Caco-2 (cell line): ENCODE measurements at regions not wholly inside any gene's neighbourhood (a gene's known extent, or its start where the extent isn't known, plus 50 kb on each side); places are given as distances from the start of the nearest gene placed in this dataset.
"Not testable (repeated sequence)": the region's sequence is repeated elsewhere in the genome, so short reads cannot be mapped to it uniquely, and the experiment has no call there.

Source experiments
- BruUV-seq: library from RNA; stranded (reverse); fragments of 400-500 nt; replicated peaks from 2 replicates; lab custom pipeline; 2021; lab: Mats Ljungman, UMichigan
- CTCF ChIA-PET: fragments of 300-600 bp; sonication (Branson Sonifier 250); formaldehyde crosslinking; loops from one replicate; lab custom pipeline; 2022; ENCODE audit warnings: antibody characterized with exemption; lab: Charles Lee
- POLR2A ChIA-PET: fragments of 300-600 bp; sonication (Branson Sonifier 250); formaldehyde crosslinking; loops from one replicate; lab custom pipeline; 2022; ENCODE audit warnings: antibody characterized with exemption; lab: Charles Lee
- DNase-seq, 2 experiments: peaks; one replicate each; pipeline versions ENCODE4 v3.0.0 to v3.0.0-alpha.2; 2020 to 2022
- H3K27me3 ChIP-seq: replicated peaks from 2 replicates; pipeline ENCODE4 v1.6.0; 2011; ENCODE audit warnings: low read length; ENCODE audit not compliant: control insufficient read depth, insufficient read depth
- H3K36me3 ChIP-seq: 2 replicates; pipeline ENCODE4 v1.5.1; 2011; ENCODE audit warnings: low read length; ENCODE audit not compliant: control insufficient read depth, insufficient read depth
- H3K4me1 ChIP-seq: fragments of 250-450 bp; sonication (Bioruptor Pico); 2 replicates; pipeline ENCODE4 v1.5.1; 2020; ENCODE audit warnings: mild to moderate bottlenecking
- H3K4me3 ChIP-seq: 2 replicates; pipeline ENCODE4 v1.5.1; 2011; ENCODE audit warnings: low read depth, mild to moderate bottlenecking, control low read depth, low read length
- H3K9me3 ChIP-seq: fragments of 250-450 bp; sonication (Bioruptor Pico); 2 replicates; pipeline ENCODE4 v1.5.1; 2020; ENCODE audit warnings: mild to moderate bottlenecking, moderate library complexity
- H3K27ac Mint-ChIP-seq: one replicate; pipeline ENCODE4 v1.8.0; 2022; ENCODE audit warnings: mixed read lengths; ENCODE audit not compliant: unreplicated experiment
- H3K27me3 Mint-ChIP-seq: one replicate; pipeline ENCODE4 v1.8.0; 2022; ENCODE audit warnings: mixed read lengths; ENCODE audit not compliant: insufficient read depth, unreplicated experiment
- H3K36me3 Mint-ChIP-seq: one replicate; pipeline ENCODE4 v1.8.0; 2022; ENCODE audit warnings: mild to moderate bottlenecking, mixed read lengths; ENCODE audit not compliant: insufficient read depth, unreplicated experiment
- H3K4me1 Mint-ChIP-seq: one replicate; pipeline ENCODE4 v1.8.0; 2022; ENCODE audit warnings: low read depth, mixed read lengths; ENCODE audit not compliant: unreplicated experiment
- H3K4me3 Mint-ChIP-seq: one replicate; pipeline ENCODE4 v1.8.0; 2022; ENCODE audit warnings: mild to moderate bottlenecking, moderate library complexity, mixed read lengths; ENCODE audit not compliant: unreplicated experiment
- H3K9me3 Mint-ChIP-seq: one replicate; pipeline ENCODE4 v1.8.0; 2022; ENCODE audit warnings: mixed read lengths; ENCODE audit not compliant: unreplicated experiment
- intact Hi-C: fragments of 100-400 bp; cut with micrococcal nuclease; formaldehyde crosslinking; loops from one replicate; pipeline ENCODE4 v1.10.0; 2022; ENCODE audit not compliant: unreplicated experiment
- TF ChIP-seq, protein P1 (sequence below), 2 experiments: fragments of 200-600 bp in 1 of 2; IDR thresholded peaks; 1 replicate in 1 of 2; 2 replicates in 1 of 2; pipeline versions ENCODE4 v1.5.1 to v1.8.0; 2011 to 2022; ENCODE audit warnings: antibody characterized with exemption in 1 of 2, control low read depth in 1 of 2, inconsistent platforms in 1 of 2, low read depth in 1 of 2, low read length in 1 of 2, mild to moderate bottlenecking in 1 of 2, moderate library complexity in 1 of 2; ENCODE audit not compliant: insufficient read depth in 1 of 2, severe bottlenecking in 1 of 2, unreplicated experiment in 1 of 2

DNA sequence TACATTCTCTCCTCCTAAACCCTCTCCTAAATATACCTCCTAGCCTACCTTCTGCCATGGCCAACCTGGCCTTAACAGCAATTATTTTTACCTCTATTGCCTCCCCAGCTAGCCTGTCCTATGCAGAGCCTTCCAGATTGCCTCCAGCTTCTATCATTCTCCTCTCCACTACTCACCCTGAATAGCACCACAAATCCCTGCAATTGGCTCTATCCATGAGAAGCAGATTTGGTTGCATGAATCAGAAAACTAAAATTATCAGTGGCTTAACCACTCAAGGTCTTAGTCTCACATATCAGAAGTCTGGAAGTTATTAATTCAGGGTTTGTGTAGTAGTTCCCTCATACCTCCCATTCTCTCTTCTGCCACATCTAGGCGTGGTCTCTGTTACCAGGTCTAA, 120.3 kb upstream of the CACUL1 start:
- H3K4me1 ChIP-seq = peaks cover 24% of the 10 kb centered on the region
- no peaks in the 10 kb centered on the region for H3K36me3 ChIP-seq
- H3K27me3 ChIP-seq = no peaks in the 10 kb centered on the region
- BruUV-seq = no TSS peak
- Mint-ChIP-seq H3K27me3 (peaks cover 3% of the 10 kb centered on the region), H3K9me3 (peaks cover 19% of the 10 kb centered on the region), H3K36me3 (no peaks in the 10 kb centered on the region), H3K4me3 (no peak overlapping the region), H3K27ac (no peak overlapping the region), H3K4me1 (peaks cover 27% of the 10 kb centered on the region)
- no peaks in the 10 kb centered on the region for H3K9me3 ChIP-seq
- ChIA-PET POLR2A (no interaction called here), CTCF (no interaction called here)
- intact Hi-C loops = no loop called here
- H3K4me3 ChIP-seq = no peak overlapping the region
- TF ChIP-seq, protein P1, sequence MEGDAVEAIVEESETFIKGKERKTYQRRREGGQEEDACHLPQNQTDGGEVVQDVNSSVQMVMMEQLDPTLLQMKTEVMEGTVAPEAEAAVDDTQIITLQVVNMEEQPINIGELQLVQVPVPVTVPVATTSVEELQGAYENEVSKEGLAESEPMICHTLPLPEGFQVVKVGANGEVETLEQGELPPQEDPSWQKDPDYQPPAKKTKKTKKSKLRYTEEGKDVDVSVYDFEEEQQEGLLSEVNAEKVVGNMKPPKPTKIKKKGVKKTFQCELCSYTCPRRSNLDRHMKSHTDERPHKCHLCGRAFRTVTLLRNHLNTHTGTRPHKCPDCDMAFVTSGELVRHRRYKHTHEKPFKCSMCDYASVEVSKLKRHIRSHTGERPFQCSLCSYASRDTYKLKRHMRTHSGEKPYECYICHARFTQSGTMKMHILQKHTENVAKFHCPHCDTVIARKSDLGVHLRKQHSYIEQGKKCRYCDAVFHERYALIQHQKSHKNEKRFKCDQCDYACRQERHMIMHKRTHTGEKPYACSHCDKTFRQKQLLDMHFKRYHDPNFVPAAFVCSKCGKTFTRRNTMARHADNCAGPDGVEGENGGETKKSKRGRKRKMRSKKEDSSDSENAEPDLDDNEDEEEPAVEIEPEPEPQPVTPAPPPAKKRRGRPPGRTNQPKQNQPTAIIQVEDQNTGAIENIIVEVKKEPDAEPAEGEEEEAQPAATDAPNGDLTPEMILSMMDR (IDR thresholded peaks at IDR 0.05; ENCODE audit: insufficient read depth in 1 of 2, low read depth in 1 of 2, low read length in 1 of 2, severe bottlenecking in 1 of 2, unreplicated experiment in 1 of 2) = no peak
- no peak for DNase-seq

DNA sequence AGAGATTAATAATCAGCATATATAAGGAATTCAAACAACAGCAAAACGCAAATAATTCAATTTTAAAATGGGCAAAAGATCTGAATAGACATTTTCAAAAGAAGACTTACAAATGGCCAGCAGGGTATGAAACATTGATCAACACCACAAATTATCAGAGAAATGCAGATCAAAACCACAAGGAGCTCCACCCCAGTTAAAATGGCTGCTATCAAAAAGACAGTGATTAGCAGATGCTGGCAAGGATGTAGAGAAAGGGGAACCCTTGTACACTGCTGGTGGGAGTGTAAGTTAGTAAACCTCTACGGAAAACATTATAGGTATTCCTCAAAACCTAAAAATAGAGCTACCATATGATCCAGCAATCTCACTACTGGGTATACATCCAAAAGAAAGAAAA, 128.0 kb upstream of the CACUL1 start:
- TF ChIP-seq, protein P1 (IDR thresholded peaks at IDR 0.05; ENCODE audit: insufficient read depth in 1 of 2, low read depth in 1 of 2, low read length in 1 of 2, severe bottlenecking in 1 of 2, unreplicated experiment in 1 of 2) = no peak
- ChIA-PET CTCF (no interaction called here), POLR2A (no interaction called here)
- intact Hi-C loops = no loop called here
- H3K36me3 ChIP-seq = no peaks in the 10 kb centered on the region
- Mint-ChIP-seq H3K9me3 (no peaks in the 10 kb centered on the region), H3K36me3 (no peaks in the 10 kb centered on the region), H3K27ac (no peak overlapping the region), H3K4me1 (no peaks in the 10 kb centered on the region), H3K27me3 (peaks cover 18% of the 10 kb centered on the region), H3K4me3 (no peak overlapping the region)
- no peak overlapping the region for H3K4me3 ChIP-seq
- DNase-seq = no peak
- H3K27me3 ChIP-seq = no peaks in the 10 kb centered on the region
- no TSS peak for BruUV-seq
- H3K4me1 ChIP-seq = no peaks in the 10 kb centered on the region
- H3K9me3 ChIP-seq = 0 out of 2 replicates have a peak, but pooled peaks cover 3% of the 10 kb centered on the region

DNA sequence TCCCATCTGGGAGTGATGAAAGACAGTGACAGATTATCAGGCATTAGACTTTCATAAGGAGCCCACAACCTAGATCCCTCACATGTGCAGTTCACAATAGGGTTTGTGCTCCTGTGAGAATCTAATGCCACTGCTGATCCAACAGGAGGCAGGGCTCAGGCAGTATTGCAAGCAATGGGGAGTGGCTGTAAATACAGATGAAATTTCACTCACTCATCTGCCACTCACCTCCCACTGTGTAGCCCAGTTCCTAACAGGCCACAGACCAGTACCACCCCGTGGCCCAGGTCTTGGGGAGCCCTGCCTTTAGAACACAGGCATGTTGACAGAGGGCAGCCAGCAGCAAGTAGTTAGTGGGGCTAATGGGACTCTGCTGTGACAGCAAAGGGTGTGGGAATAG, 137.3 kb upstream of the NANOS1 start:
- ChIA-PET POLR2A (no interaction called here), CTCF (no interaction called here)
- Mint-ChIP-seq H3K4me3 (no peak overlapping the region), H3K4me1 (no peaks in the 10 kb centered on the region), H3K27me3 (peaks cover 8% of the 10 kb centered on the region), H3K9me3 (peaks cover 12% of the 10 kb centered on the region), H3K27ac (no peak overlapping the region), H3K36me3 (no peaks in the 10 kb centered on the region)
- H3K4me1 ChIP-seq = no peaks in the 10 kb centered on the region
- TF ChIP-seq, protein P1 (IDR thresholded peaks at IDR 0.05; ENCODE audit: insufficient read depth in 1 of 2, low read depth in 1 of 2, low read length in 1 of 2, severe bottlenecking in 1 of 2, unreplicated experiment in 1 of 2) = no peak
- no peak for DNase-seq
- BruUV-seq = no TSS peak
- no peaks in the 10 kb centered on the region for H3K27me3 ChIP-seq
- intact Hi-C loops = no loop called here
- no peak overlapping the region for H3K4me3 ChIP-seq
- H3K9me3 ChIP-seq = no peaks in the 10 kb centered on the region
- no peaks in the 10 kb centered on the region for H3K36me3 ChIP-seq

DNA sequence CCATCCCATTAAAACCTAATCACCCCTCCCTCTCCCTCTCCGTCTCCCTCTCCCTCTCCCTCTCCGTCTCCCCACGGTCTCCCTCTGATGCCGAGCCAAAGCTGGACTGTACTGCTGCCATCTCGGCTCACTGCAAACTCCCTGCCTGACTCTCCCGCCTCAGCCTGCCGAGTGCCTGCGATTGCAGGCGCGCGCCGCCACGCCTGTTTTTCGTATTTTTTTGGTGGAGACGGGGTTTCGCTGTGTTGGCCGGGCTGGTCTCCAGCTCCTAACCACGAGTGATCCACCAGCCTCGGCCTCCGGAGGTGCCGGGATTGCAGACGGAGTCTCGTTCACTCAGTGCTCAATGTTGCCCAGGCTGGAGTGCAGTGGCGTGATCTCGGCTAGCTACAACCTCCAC, 134.6 kb upstream of the NANOS1 start:
- BruUV-seq = not testable (repeated sequence)

More for the DNA sequence above, 134.6 kb upstream of the NANOS1 start:
- H3K27me3 Mint-ChIP-seq, DNase-seq, H3K4me1 ChIP-seq, H3K4me3 Mint-ChIP-seq, H3K27ac Mint-ChIP-seq, H3K27me3 ChIP-seq, H3K36me3 Mint-ChIP-seq, H3K4me1 Mint-ChIP-seq, H3K4me3 ChIP-seq, intact Hi-C loops, H3K36me3 ChIP-seq, POLR2A ChIA-PET, H3K9me3 ChIP-seq, CTCF ChIA-PET: not testable (repeated sequence)
- peaks cover 12% of the 10 kb centered on the region for H3K9me3 Mint-ChIP-seq
